ENCODE measurements at regions not wholly inside any gene's neighbourhood (a gene's known extent, or its start where the extent isn't known, plus 50 kb on each side); places are given as distances from the start of the nearest gene placed in this dataset.

GRCh38 chr1:187091666-187092065 lies 262.9 kb downstream of the PLA2G4A start:
- DNase-seq (ENCODE audit: low read depth in 3 of 3) = no peak

- no peak for DNase-seq (ENCODE audit: low read depth in 3 of 3)
These were observed 263.4 kb downstream of the PLA2G4A start for GRCh38 chr1:187092104-187092503.

- no peak for DNase-seq (ENCODE audit: low read depth in 3 of 3)
These were observed 267.9 kb downstream of the PLA2G4A start for GRCh38 chr1:187096689-187097088.

GRCh38 chr1:187110351-187110750 lies 281.6 kb downstream of the PLA2G4A start:
- DNase-seq (ENCODE audit: low read depth in 3 of 3) = no peak

GRCh38 chr1:187114792-187115191 lies 286.0 kb downstream of the PLA2G4A start:
- DNase-seq (ENCODE audit: low read depth in 3 of 3) = no peak

GRCh38 chr1:187121661-187122060 lies 292.9 kb downstream of the PLA2G4A start:
- DNase-seq (ENCODE audit: low read depth in 3 of 3) = no peak

- no peak for DNase-seq (ENCODE audit: low read depth in 3 of 3)
These were observed 293.8 kb downstream of the PLA2G4A start for GRCh38 chr1:187122566-187122965.

GRCh38 chr1:187129132-187129531 lies 300.4 kb downstream of the PLA2G4A start:
- DNase-seq (ENCODE audit: low read depth in 3 of 3) = no peak

GRCh38 chr1:187143783-187144182 lies 315.0 kb downstream of the PLA2G4A start:
- DNase-seq (ENCODE audit: low read depth in 3 of 3) = no peak

- DNase-seq (ENCODE audit: low read depth in 3 of 3) = no peak
These were observed 317.6 kb downstream of the PLA2G4A start for GRCh38 chr1:187146388-187146787.

- DNase-seq (ENCODE audit: low read depth in 3 of 3) = no peak
These were observed 322.8 kb downstream of the PLA2G4A start for GRCh38 chr1:187151555-187151954.

GRCh38 chr1:187153047-187153446 lies 324.3 kb downstream of the PLA2G4A start:
- no peak for DNase-seq (ENCODE audit: low read depth in 3 of 3)

- DNase-seq (ENCODE audit: low read depth in 3 of 3) = no peak
These were observed 328.4 kb downstream of the PLA2G4A start for GRCh38 chr1:187157115-187157514.

GRCh38 chr1:187157552-187157951 lies 328.8 kb downstream of the PLA2G4A start:
- no peak for DNase-seq (ENCODE audit: low read depth in 3 of 3)

GRCh38 chr1:187167555-187167954 lies 338.8 kb downstream of the PLA2G4A start:
- no peak for DNase-seq (ENCODE audit: low read depth in 3 of 3)

- DNase-seq (ENCODE audit: low read depth in 3 of 3) = no peak
These were observed 339.5 kb downstream of the PLA2G4A start for GRCh38 chr1:187168297-187168696.

GRCh38 chr1:187185389-187185788 lies 356.6 kb downstream of the PLA2G4A start:
- no peak for DNase-seq (ENCODE audit: low read depth in 3 of 3)

GRCh38 chr1:187197685-187198084 lies 368.9 kb downstream of the PLA2G4A start:
- no peak for DNase-seq (ENCODE audit: low read depth in 3 of 3)

- no peak for DNase-seq (ENCODE audit: low read depth in 3 of 3)
These were observed 374.5 kb downstream of the PLA2G4A start for GRCh38 chr1:187203257-187203656.

GRCh38 chr1:187212377-187212776 lies 383.6 kb downstream of the PLA2G4A start:
- no peak for DNase-seq (ENCODE audit: low read depth in 3 of 3)

GRCh38 chr1:187226396-187226795 lies 397.6 kb downstream of the PLA2G4A start:
- DNase-seq (ENCODE audit: low read depth in 3 of 3) = no peak

GRCh38 chr1:187228790-187229189 lies 400.0 kb downstream of the PLA2G4A start:
- DNase-seq (ENCODE audit: low read depth in 3 of 3) = no peak

GRCh38 chr1:187229496-187229895 lies 400.7 kb downstream of the PLA2G4A start:
- DNase-seq (ENCODE audit: low read depth in 3 of 3) = no peak

GRCh38 chr1:187234706-187235105 lies 406.0 kb downstream of the PLA2G4A start:
- no peak for DNase-seq (ENCODE audit: low read depth in 3 of 3)

- DNase-seq (ENCODE audit: low read depth in 3 of 3) = no peak
These were observed 407.4 kb downstream of the PLA2G4A start for GRCh38 chr1:187236199-187236598.

All from stimulated activated CD4-positive, alpha-beta T cell treated with anti-CD3 and anti-CD28 coated beads, TNF-alpha, amount 100 ng/mL, for 48 hours (primary cell).